ENCODE measurements at regions not wholly inside any gene's neighbourhood (a gene's known extent, or its start where the extent isn't known, plus 50 kb on each side); places are given as distances from the start of the nearest gene placed in this dataset.

DNA sequence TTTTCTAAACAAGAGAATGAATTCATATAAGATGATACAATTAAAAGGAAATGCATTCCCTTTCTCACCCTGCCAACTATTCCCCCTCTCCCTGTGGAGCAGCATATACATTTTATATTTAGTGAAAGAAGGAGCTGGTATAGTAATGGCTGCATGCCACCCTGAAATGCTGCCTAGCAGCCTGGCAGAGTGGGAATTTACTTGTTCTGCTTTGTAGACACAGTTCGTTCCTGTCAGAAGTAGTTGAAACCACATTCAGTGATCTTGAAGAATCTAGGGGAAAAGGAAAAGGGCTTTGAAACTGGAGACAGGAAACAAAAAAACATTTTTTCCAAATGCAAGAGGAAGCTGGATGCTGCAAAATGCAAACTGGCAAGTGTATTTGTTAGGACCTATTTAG lies 176.0 kb upstream of the PLEKHA5 start (continued):
- TF ChIP-seq, protein P1, sequence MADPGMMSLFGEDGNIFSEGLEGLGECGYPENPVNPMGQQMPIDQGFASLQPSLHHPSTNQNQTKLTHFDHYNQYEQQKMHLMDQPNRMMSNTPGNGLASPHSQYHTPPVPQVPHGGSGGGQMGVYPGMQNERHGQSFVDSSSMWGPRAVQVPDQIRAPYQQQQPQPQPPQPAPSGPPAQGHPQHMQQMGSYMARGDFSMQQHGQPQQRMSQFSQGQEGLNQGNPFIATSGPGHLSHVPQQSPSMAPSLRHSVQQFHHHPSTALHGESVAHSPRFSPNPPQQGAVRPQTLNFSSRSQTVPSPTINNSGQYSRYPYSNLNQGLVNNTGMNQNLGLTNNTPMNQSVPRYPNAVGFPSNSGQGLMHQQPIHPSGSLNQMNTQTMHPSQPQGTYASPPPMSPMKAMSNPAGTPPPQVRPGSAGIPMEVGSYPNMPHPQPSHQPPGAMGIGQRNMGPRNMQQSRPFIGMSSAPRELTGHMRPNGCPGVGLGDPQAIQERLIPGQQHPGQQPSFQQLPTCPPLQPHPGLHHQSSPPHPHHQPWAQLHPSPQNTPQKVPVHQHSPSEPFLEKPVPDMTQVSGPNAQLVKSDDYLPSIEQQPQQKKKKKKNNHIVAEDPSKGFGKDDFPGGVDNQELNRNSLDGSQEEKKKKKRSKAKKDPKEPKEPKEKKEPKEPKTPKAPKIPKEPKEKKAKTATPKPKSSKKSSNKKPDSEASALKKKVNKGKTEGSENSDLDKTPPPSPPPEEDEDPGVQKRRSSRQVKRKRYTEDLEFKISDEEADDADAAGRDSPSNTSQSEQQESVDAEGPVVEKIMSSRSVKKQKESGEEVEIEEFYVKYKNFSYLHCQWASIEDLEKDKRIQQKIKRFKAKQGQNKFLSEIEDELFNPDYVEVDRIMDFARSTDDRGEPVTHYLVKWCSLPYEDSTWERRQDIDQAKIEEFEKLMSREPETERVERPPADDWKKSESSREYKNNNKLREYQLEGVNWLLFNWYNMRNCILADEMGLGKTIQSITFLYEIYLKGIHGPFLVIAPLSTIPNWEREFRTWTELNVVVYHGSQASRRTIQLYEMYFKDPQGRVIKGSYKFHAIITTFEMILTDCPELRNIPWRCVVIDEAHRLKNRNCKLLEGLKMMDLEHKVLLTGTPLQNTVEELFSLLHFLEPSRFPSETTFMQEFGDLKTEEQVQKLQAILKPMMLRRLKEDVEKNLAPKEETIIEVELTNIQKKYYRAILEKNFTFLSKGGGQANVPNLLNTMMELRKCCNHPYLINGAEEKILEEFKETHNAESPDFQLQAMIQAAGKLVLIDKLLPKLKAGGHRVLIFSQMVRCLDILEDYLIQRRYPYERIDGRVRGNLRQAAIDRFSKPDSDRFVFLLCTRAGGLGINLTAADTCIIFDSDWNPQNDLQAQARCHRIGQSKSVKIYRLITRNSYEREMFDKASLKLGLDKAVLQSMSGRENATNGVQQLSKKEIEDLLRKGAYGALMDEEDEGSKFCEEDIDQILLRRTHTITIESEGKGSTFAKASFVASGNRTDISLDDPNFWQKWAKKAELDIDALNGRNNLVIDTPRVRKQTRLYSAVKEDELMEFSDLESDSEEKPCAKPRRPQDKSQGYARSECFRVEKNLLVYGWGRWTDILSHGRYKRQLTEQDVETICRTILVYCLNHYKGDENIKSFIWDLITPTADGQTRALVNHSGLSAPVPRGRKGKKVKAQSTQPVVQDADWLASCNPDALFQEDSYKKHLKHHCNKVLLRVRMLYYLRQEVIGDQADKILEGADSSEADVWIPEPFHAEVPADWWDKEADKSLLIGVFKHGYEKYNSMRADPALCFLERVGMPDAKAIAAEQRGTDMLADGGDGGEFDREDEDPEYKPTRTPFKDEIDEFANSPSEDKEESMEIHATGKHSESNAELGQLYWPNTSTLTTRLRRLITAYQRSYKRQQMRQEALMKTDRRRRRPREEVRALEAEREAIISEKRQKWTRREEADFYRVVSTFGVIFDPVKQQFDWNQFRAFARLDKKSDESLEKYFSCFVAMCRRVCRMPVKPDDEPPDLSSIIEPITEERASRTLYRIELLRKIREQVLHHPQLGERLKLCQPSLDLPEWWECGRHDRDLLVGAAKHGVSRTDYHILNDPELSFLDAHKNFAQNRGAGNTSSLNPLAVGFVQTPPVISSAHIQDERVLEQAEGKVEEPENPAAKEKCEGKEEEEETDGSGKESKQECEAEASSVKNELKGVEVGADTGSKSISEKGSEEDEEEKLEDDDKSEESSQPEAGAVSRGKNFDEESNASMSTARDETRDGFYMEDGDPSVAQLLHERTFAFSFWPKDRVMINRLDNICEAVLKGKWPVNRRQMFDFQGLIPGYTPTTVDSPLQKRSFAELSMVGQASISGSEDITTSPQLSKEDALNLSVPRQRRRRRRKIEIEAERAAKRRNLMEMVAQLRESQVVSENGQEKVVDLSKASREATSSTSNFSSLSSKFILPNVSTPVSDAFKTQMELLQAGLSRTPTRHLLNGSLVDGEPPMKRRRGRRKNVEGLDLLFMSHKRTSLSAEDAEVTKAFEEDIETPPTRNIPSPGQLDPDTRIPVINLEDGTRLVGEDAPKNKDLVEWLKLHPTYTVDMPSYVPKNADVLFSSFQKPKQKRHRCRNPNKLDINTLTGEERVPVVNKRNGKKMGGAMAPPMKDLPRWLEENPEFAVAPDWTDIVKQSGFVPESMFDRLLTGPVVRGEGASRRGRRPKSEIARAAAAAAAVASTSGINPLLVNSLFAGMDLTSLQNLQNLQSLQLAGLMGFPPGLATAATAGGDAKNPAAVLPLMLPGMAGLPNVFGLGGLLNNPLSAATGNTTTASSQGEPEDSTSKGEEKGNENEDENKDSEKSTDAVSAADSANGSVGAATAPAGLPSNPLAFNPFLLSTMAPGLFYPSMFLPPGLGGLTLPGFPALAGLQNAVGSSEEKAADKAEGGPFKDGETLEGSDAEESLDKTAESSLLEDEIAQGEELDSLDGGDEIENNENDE (IDR thresholded peaks at IDR 0.05; ENCODE audit: insufficient replicate concordance, low read length), result no peak
- TF ChIP-seq CHD2 (IDR thresholded peaks at IDR 0.05; ENCODE audit: low read length) (no peak), KDM4A (IDR thresholded peaks at IDR 0.05; ENCODE audit: low read depth, low read length, severe bottlenecking) (no peak), BCL11A (IDR thresholded peaks at IDR 0.05; ENCODE audit: low read depth in 2 of 2, low read length in 2 of 2) (no peak), FOSL1 (IDR thresholded peaks at IDR 0.05; ENCODE audit: insufficient read depth, low read depth, low read length) (no peak), CBX8 (IDR thresholded peaks at IDR 0.05; ENCODE audit: borderline replicate concordance, low read depth, low read length) (no peak), SUZ12 (IDR thresholded peaks at IDR 0.05; ENCODE audit: low read length) (no peak), SAP30 (IDR thresholded peaks at IDR 0.05; ENCODE audit: insufficient read depth, insufficient replicate concordance, low read length) (no peak), SP4 (IDR thresholded peaks at IDR 0.05; ENCODE audit: low read length) (no peak), TAF1 (IDR thresholded peaks at IDR 0.05; ENCODE audit: low read depth, low read length) (no peak), HDAC6 (IDR thresholded peaks at IDR 0.05; ENCODE audit: low read depth, low read length) (no peak), CTBP2 (IDR thresholded peaks at IDR 0.05; ENCODE audit: borderline replicate concordance, insufficient read depth, insufficient read length, low read length) (no peak), ASH2L (IDR thresholded peaks at IDR 0.05; ENCODE audit: low read length) (no peak)

Data from H1 (cell line).